ENCODE measurements at regions not wholly inside any gene's neighbourhood (a gene's known extent, or its start where the extent isn't known, plus 50 kb on each side); places are given as distances from the start of the nearest gene placed in this dataset.

DNA sequence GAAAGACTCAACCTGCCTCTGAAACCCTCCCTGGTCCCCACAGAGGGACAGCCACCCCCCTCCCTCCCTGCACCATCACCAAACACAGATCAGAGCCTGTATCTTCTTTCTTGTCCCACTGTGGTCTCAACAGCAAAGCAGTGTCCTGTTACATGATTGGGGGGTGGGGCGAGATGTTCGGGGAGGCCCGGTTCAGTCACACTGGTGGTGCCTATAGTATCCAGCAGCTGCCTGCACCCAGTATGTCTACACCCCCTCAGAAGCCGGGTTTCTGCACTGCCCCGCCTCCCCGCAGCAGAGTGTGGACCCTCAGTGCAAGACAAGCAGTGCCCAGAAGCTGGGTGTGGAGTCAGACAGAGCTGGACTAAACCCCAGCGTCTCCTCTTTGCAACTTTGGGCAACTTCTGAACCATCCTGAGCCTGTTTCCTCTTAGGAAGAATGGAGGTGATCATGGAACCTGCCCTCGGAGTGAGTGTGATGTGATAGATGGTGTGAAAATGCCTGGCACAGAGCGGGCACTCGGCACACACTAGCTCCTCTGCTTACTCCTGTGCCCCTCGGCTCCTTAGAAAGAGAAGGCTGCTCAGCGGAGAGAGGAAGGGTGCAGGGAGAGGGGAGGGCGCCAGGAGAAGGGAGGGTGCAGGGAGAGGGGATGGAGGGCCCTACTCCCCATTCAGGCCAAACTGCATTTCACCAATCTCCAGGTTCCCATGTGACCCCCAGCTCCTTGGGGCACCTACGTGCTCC lies 84.0 kb upstream of the TNRC6C start:
- Histone ChIP-seq H3K27me3 (ENCODE audit: low read depth) (no peaks in the 10 kb centered on the region), H3K9me3 (replicated peaks) (peaks cover 11% of the 10 kb centered on the region), H3K4me3 (no peak overlapping the region), H3K4me1 (peaks cover 4% of the 10 kb centered on the region), H3K27ac (replicated peaks) (no peak overlapping the region), H3K36me3 (no peaks in the 10 kb centered on the region)
- TF ChIP-seq CTCF (IDR thresholded peaks at IDR 0.05; ENCODE audit: borderline replicate concordance) = no peak
- no peak for DNase-seq
- intact Hi-C loops (cut with micrococcal nuclease) = no loop called here

GRCh38 chr17:77875051-77875780 lies 83.3 kb upstream of the TNRC6C start:
- Histone ChIP-seq H3K36me3 (no peaks in the 10 kb centered on the region), H3K27ac (replicated peaks) (no peak overlapping the region), H3K4me3 (no peak overlapping the region), H3K27me3 (ENCODE audit: low read depth) (no peaks in the 10 kb centered on the region), H3K9me3 (replicated peaks) (peaks cover 11% of the 10 kb centered on the region), H3K4me1 (peaks cover 9% of the 10 kb centered on the region)
- no peak for DNase-seq
- TF ChIP-seq CTCF (IDR thresholded peaks at IDR 0.05; ENCODE audit: borderline replicate concordance) = no peak
- intact Hi-C loops (cut with micrococcal nuclease) = no loop called here

DNA sequence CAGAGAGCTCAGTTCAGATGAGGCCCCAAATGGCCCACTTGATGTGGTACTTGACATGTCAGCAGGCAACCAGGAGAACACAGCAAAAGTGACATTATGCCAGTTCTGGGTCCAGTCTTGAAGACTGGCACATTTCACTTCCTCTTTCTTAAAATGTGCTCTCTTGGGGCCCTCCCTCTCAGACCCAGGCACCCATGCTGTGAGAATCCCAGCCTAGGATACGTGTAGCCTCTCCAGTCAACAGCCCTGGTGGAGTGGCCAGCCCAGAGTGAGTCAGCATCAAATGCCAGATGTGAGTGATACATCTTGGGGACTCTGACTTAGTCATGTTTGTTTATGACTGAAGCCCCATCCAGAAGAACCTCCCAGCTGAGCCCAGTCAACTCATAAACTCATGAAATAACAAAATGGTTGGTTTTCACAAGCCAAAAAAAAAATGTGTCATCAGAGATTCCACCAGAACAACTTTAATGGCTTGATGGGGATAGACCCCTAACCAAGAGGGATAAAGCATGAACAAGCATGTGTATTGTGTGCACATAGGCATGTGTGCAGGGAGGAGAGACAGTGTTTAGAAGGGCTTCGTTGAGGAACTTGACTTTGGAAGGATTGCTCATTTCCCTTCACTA lies 82.5 kb upstream of the TNRC6C start:
- H3K27ac ChIP-seq (replicated peaks) = no peak overlapping the region
- no peaks in the 10 kb centered on the region for H3K27me3 ChIP-seq (ENCODE audit: low read depth)
- no peak for DNase-seq
- no peak overlapping the region for H3K4me3 ChIP-seq
- TF ChIP-seq CTCF (IDR thresholded peaks at IDR 0.05; ENCODE audit: borderline replicate concordance) = no peak
- H3K9me3 ChIP-seq (replicated peaks) = peaks cover 11% of the 10 kb centered on the region
- H3K36me3 ChIP-seq = no peaks in the 10 kb centered on the region
- intact Hi-C loops (cut with micrococcal nuclease) = no loop called here
- H3K4me1 ChIP-seq = peaks cover 17% of the 10 kb centered on the region

DNA sequence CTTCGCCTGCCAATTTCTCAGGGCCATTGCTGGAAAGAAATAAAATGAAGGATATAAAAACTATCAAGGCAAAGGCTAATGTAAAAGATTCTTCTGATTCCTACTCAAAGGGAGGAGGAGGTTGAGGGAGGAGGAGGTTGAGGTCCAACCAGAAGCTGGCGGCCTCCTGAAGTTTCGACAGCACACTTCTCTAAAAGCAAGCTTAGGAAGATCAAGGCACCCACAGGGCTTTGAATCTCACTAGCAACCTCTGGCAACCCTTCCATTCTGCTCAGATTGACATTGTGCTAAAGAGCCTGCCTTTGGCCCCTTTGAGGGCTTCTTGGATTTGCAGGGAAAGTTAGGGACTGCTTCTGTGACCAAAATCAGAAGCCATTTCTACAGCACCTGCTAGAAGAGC lies 81.5 kb upstream of the TNRC6C start:
- no peak for TF ChIP-seq CTCF (IDR thresholded peaks at IDR 0.05; ENCODE audit: borderline replicate concordance)
- Histone ChIP-seq H3K4me1 (peaks cover 27% of the 10 kb centered on the region), H3K9me3 (replicated peaks) (peaks cover 11% of the 10 kb centered on the region), H3K27ac (replicated peaks) (no peak overlapping the region), H3K27me3 (ENCODE audit: low read depth) (no peaks in the 10 kb centered on the region), H3K4me3 (no peak overlapping the region), H3K36me3 (no peaks in the 10 kb centered on the region)
- intact Hi-C loops (cut with micrococcal nuclease) = no loop called here
- no peak for DNase-seq

GRCh38 chr17:77877646-77878355 lies 80.7 kb upstream of the TNRC6C start:
- Histone ChIP-seq H3K4me3 (no peak overlapping the region), H3K36me3 (no peaks in the 10 kb centered on the region), H3K9me3 (replicated peaks) (peaks cover 11% of the 10 kb centered on the region), H3K27ac (replicated peaks) (no peak overlapping the region), H3K27me3 (ENCODE audit: low read depth) (no peaks in the 10 kb centered on the region), H3K4me1 (peaks cover 35% of the 10 kb centered on the region)
- intact Hi-C loops (cut with micrococcal nuclease) = no loop called here
- DNase-seq = no peak
- TF ChIP-seq CTCF (IDR thresholded peaks at IDR 0.05; ENCODE audit: borderline replicate concordance) = no peak

Data from left ventricle myocardium inferior (tissue), 1 donor.